CD4-positive, CD25-positive, alpha-beta regulatory T cell (primary cell): ENCODE measurements at regions not wholly inside any gene's neighbourhood (a gene's known extent, or its start where the extent isn't known, plus 50 kb on each side); places are given as distances from the start of the nearest gene placed in this dataset.

ENCODE experiments used
- ATAC-seq, 2 donors: fragments of 150-1000 bp; cut with Tn5 transposase; one replicate each; pipeline ENCODE4 v1.10.0; 2021; ENCODE audit warnings: low read depth in 2 of 2, moderate number of reproducible peaks in 2 of 2, moderate library complexity in 1 of 2
- DNase-seq, 3 donors: peaks; one replicate each; pipeline versions ENCODE4 v3.0.0 to v3.0.0-alpha.2; 2012 to 2022; ENCODE audit warnings: mixed read lengths in 1 of 3
- H3K27ac ChIP-seq: one replicate; pipeline ENCODE4 v1.7.0; 2013; ENCODE audit warnings: mild to moderate bottlenecking, low read length; ENCODE audit not compliant: insufficient read depth, poor library complexity, severe bottlenecking
- H3K27me3 ChIP-seq: one replicate; pipeline ENCODE4 v1.7.0; 2013; ENCODE audit warnings: low read length; ENCODE audit not compliant: control insufficient read depth, insufficient read depth
- H3K36me3 ChIP-seq: one replicate; pipeline ENCODE4 v1.7.0; 2013; ENCODE audit warnings: mild to moderate bottlenecking, low read length, moderate library complexity; ENCODE audit not compliant: control insufficient read depth, insufficient read depth
- H3K4me1 ChIP-seq: 2 replicates; pipeline ENCODE4 v1.7.0; 2013; ENCODE audit warnings: mild to moderate bottlenecking, low read length; ENCODE audit not compliant: insufficient read depth, control insufficient read depth, poor library complexity, severe bottlenecking
- H3K4me3 ChIP-seq: one replicate; pipeline ENCODE4 v1.7.0; 2013; ENCODE audit warnings: low read depth, mild to moderate bottlenecking, low read length, moderate library complexity
- H3K9me3 ChIP-seq, 2 experiments: 1 replicate in 1 of 2; 2 replicates in 1 of 2; pipeline ENCODE4 v1.7.0; 2013; ENCODE audit warnings: low read length in 2 of 2, mild to moderate bottlenecking in 1 of 2, moderate library complexity in 1 of 2; ENCODE audit not compliant: control insufficient read depth in 2 of 2
- H3K27ac Mint-ChIP-seq, 3 donors: one replicate each; pipeline ENCODE4 v1.8.0; 2020 to 2022; ENCODE audit warnings: mild to moderate bottlenecking in 3 of 3, mixed read lengths in 3 of 3, moderate library complexity in 2 of 3
- H3K27me3 Mint-ChIP-seq: one replicate; pipeline ENCODE4 v1.8.0; 2022; ENCODE audit warnings: mild to moderate bottlenecking, mixed read lengths
- H3K36me3 Mint-ChIP-seq: one replicate; pipeline ENCODE4 v1.8.0; 2020; ENCODE audit warnings: mixed read lengths
- H3K4me1 Mint-ChIP-seq, 4 donors: one replicate each; pipeline ENCODE4 v1.8.0; 2020 to 2022; ENCODE audit warnings: mixed read lengths in 4 of 4, mild to moderate bottlenecking in 1 of 4
- H3K4me3 Mint-ChIP-seq, 4 donors: one replicate each; pipeline ENCODE4 v1.8.0; 2020 to 2022; ENCODE audit warnings: mild to moderate bottlenecking in 4 of 4, mixed read lengths in 4 of 4, moderate library complexity in 3 of 4
- H3K9me3 Mint-ChIP-seq, 7 donors: one replicate each; pipeline ENCODE4 v1.8.0; 2020 to 2022; ENCODE audit warnings: mixed read lengths in 7 of 7, mild to moderate bottlenecking in 3 of 7, moderate library complexity in 2 of 7

DNA sequence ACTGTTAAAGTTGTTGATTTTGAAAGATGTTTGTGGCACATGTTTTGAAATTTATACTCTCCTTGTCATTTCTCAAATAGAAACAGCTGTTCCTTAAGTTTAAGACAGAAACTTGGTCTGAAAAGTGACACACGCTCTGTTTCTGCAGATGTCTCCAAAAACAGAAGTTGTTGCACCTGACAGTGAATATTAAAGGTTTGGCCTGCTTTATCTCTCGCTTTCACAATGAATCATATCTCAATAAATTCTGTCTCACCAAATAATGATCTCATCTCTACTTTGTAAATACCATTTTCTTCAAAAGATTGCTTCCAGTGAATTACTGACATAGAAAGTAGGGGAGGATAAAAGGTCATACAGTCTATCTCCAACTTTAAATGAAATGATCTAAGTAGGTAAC is 294.9 kb upstream of the SYT4 start:
- H3K4me1 Mint-ChIP-seq: no peaks in the 10 kb centered on the region
- H3K9me3 ChIP-seq: no peaks in the 10 kb centered on the region
- no peak overlapping the region for H3K4me3 Mint-ChIP-seq
- H3K36me3 Mint-ChIP-seq: no peaks in the 10 kb centered on the region
- H3K27ac Mint-ChIP-seq: no peak overlapping the region
- no peak overlapping the region for H3K27ac ChIP-seq
- no peaks in the 10 kb centered on the region for H3K4me1 ChIP-seq
- ATAC-seq (no peak), DNase-seq (no peak)
- H3K27me3 Mint-ChIP-seq: no peaks in the 10 kb centered on the region
- no peaks in the 10 kb centered on the region for H3K36me3 ChIP-seq
- peaks cover 0 to 5% (median 0%) of the 10 kb centered on the region in 7 donors for H3K9me3 Mint-ChIP-seq
- H3K27me3 ChIP-seq: no peaks in the 10 kb centered on the region
- no peak overlapping the region for H3K4me3 ChIP-seq

DNA sequence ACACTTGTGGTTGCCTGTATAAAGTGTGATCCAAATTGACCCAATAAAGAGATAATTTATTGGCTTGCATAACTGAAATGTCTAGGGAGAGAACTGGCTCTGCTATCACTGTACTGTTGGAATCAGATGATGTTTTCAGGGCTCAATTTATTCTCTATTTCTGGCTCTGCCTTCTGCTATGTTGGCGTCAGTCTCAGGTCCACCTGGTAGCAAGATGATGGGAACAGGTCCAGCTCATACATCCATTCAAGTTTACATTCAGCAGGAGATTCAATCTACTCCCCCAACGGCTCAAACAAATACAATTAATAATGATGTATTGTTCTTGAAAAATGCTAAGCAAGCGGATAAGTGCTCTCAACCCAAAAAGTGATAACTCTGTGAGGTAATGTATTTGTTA is 297.7 kb upstream of the SYT4 start:
- H3K9me3 ChIP-seq: no peaks in the 10 kb centered on the region
- H3K36me3 ChIP-seq: no peaks in the 10 kb centered on the region
- peaks cover 0 to under 1% (median 0%) of the 10 kb centered on the region in 7 donors for H3K9me3 Mint-ChIP-seq
- H3K36me3 Mint-ChIP-seq: no peaks in the 10 kb centered on the region
- H3K27ac ChIP-seq: no peak overlapping the region
- ATAC-seq (no peak), DNase-seq (no peak)
- H3K4me3 Mint-ChIP-seq: no peak overlapping the region
- H3K27me3 ChIP-seq: no peaks in the 10 kb centered on the region
- no peaks in the 10 kb centered on the region for H3K4me1 ChIP-seq
- H3K4me3 ChIP-seq: no peak overlapping the region
- H3K27ac Mint-ChIP-seq: no peak overlapping the region
- H3K27me3 Mint-ChIP-seq: no peaks in the 10 kb centered on the region
- no peaks in the 10 kb centered on the region for H3K4me1 Mint-ChIP-seq

- Mint-ChIP-seq H3K27me3 (no peaks in the 10 kb centered on the region), H3K4me1 (no peaks in the 10 kb centered on the region), H3K4me3 (no peak overlapping the region), H3K27ac (no peak overlapping the region), H3K36me3 (no peaks in the 10 kb centered on the region), H3K9me3 (peaks cover 0 to 1% (median 0%) of the 10 kb centered on the region in 7 donors)
- no peaks in the 10 kb centered on the region for H3K36me3 ChIP-seq
- no peaks in the 10 kb centered on the region for H3K9me3 ChIP-seq
- no peak overlapping the region for H3K4me3 ChIP-seq
- DNase-seq (no peak), ATAC-seq (no peak)
- H3K4me1 ChIP-seq: no peaks in the 10 kb centered on the region
- no peak overlapping the region for H3K27ac ChIP-seq
- H3K27me3 ChIP-seq: no peaks in the 10 kb centered on the region
Measured at GRCh38 chr18:43578211-43578610, 300.9 kb upstream of the SYT4 start.

- H3K36me3 ChIP-seq: no peaks in the 10 kb centered on the region
- H3K4me1 ChIP-seq: no peaks in the 10 kb centered on the region
- H3K27me3 Mint-ChIP-seq: no peaks in the 10 kb centered on the region
- peaks cover 0 to 1% (median 0%) of the 10 kb centered on the region in 7 donors for H3K9me3 Mint-ChIP-seq
- no peaks in the 10 kb centered on the region for H3K27me3 ChIP-seq
- no peak overlapping the region for H3K27ac ChIP-seq
- H3K4me1 Mint-ChIP-seq: no peaks in the 10 kb centered on the region
- no peaks in the 10 kb centered on the region for H3K36me3 Mint-ChIP-seq
- no peak overlapping the region for H3K4me3 Mint-ChIP-seq
- no peak overlapping the region for H3K27ac Mint-ChIP-seq
- ATAC-seq (no peak), DNase-seq (no peak)
- no peaks in the 10 kb centered on the region for H3K9me3 ChIP-seq
- H3K4me3 ChIP-seq: no peak overlapping the region
Measured at GRCh38 chr18:43578706-43579105, 301.4 kb upstream of the SYT4 start.

DNA sequence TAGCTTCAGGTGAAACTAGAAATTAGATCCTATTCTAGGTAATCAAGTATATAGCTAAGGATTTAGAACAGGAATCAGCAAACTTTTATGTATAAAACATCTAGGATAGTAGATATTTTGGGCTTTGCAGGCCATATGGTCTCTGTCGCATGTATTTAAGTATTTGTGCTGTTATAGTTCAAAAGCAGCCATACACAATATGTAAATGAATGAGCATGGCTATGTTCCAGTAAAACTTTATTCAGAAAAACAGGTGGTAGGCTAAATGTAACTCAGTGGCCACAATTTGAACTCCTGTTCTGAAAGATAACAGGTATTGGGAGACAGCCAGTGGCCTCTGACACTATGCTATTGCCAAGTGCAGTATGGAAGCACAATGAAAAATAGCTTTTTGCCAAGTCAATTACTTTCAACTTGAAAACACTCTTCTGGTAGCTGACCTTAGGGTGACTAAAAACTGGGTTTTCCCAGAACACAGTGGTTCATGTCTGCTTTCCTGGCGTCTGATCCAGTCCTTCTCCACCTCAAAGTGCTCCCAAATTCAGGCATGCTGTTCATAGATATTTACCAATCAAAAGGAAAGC is 304.7 kb upstream of the SYT4 start:
- no peaks in the 10 kb centered on the region for H3K36me3 ChIP-seq
- no peak overlapping the region for H3K4me3 ChIP-seq
- H3K4me1 ChIP-seq: no peaks in the 10 kb centered on the region
- H3K4me3 Mint-ChIP-seq: no peak overlapping the region
- H3K9me3 ChIP-seq: no peaks in the 10 kb centered on the region
- H3K27me3 Mint-ChIP-seq: no peaks in the 10 kb centered on the region
- H3K36me3 Mint-ChIP-seq: no peaks in the 10 kb centered on the region
- no peak overlapping the region for H3K27ac ChIP-seq
- no peaks in the 10 kb centered on the region for H3K4me1 Mint-ChIP-seq
- no peak overlapping the region for H3K27ac Mint-ChIP-seq
- H3K27me3 ChIP-seq: no peaks in the 10 kb centered on the region
- peaks cover 0 to 1% (median 0%) of the 10 kb centered on the region in 7 donors for H3K9me3 Mint-ChIP-seq
- ATAC-seq: no peak
- DNase-seq: no peak

GRCh38 chr18:43587538-43588153 is 310.4 kb upstream of the SYT4 start:
- no peaks in the 10 kb centered on the region for H3K4me1 ChIP-seq
- DNase-seq (peak in 1 of 3 donors; percentile 8), ATAC-seq (no peak)
- no peaks in the 10 kb centered on the region for H3K36me3 ChIP-seq
- no peak overlapping the region for H3K27ac ChIP-seq
- Mint-ChIP-seq H3K9me3 (no peaks in the 10 kb centered on the region), H3K27ac (no peak overlapping the region), H3K4me3 (no peak overlapping the region), H3K4me1 (no peaks in the 10 kb centered on the region), H3K36me3 (no peaks in the 10 kb centered on the region), H3K27me3 (no peaks in the 10 kb centered on the region)
- no peak overlapping the region for H3K4me3 ChIP-seq
- no peaks in the 10 kb centered on the region for H3K27me3 ChIP-seq
- no peaks in the 10 kb centered on the region for H3K9me3 ChIP-seq

GRCh38 chr18:43588838-43589237 is 311.5 kb upstream of the SYT4 start:
- Mint-ChIP-seq H3K36me3 (no peaks in the 10 kb centered on the region), H3K27me3 (no peaks in the 10 kb centered on the region), H3K9me3 (no peaks in the 10 kb centered on the region), H3K27ac (no peak overlapping the region), H3K4me1 (no peaks in the 10 kb centered on the region), H3K4me3 (no peak overlapping the region)
- no peaks in the 10 kb centered on the region for H3K9me3 ChIP-seq
- no peak for ATAC-seq
- no peak overlapping the region for H3K4me3 ChIP-seq
- H3K27me3 ChIP-seq: no peaks in the 10 kb centered on the region
- no peak overlapping the region for H3K27ac ChIP-seq
- no peaks in the 10 kb centered on the region for H3K36me3 ChIP-seq
- DNase-seq: no peak
- no peaks in the 10 kb centered on the region for H3K4me1 ChIP-seq

DNA sequence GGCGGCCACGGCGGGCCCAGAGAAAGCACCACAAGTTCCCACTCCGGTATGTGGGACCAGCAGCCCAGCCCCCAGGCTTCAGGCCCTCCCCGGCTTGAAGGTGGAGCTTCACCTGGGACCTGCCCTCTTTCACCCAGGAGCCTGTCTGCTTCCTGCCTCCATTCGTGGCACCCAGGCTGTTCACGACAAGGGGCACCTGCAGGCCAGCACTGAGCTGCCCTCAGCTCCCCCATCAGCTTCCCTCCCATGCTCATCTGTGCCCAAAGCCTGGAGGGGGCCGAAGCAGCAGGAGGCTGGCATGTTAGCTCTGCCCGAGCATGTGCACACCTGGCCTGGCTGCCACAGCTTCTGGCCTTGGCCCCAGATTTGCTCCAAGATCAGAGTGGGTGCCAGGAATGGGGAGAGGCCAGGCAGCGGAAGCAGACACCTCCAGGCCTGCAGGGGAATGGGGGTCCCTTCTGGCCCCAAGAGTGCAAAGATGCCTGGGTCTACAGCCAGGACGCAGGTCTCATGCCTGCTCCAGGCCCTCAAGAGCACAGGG is 312.4 kb upstream of the SYT4 start:
- no peaks in the 10 kb centered on the region for H3K27me3 Mint-ChIP-seq
- Histone ChIP-seq H3K9me3 (no peaks in the 10 kb centered on the region), H3K4me1 (no peaks in the 10 kb centered on the region), H3K4me3 (no peak overlapping the region), H3K27me3 (no peaks in the 10 kb centered on the region), H3K36me3 (no peaks in the 10 kb centered on the region), H3K27ac (no peak overlapping the region)
- ATAC-seq (no peak), DNase-seq (no peak)
- no peak overlapping the region for H3K4me3 Mint-ChIP-seq
- H3K27ac Mint-ChIP-seq: no peak overlapping the region
- H3K4me1 Mint-ChIP-seq: no peaks in the 10 kb centered on the region
- H3K9me3 Mint-ChIP-seq: peaks cover 0 to 2% (median 0%) of the 10 kb centered on the region in 7 donors
- H3K36me3 Mint-ChIP-seq: no peaks in the 10 kb centered on the region
